Myocyte (in vitro differentiated cells): ENCODE measurements at regions not wholly inside any gene's neighbourhood (a gene's known extent, or its start where the extent isn't known, plus 50 kb on each side); places are given as distances from the start of the nearest gene placed in this dataset.
"Not testable (repeated sequence)": the region's sequence is repeated elsewhere in the genome, so short reads cannot be mapped to it uniquely, and the experiment has no call there.

Source experiments
- DNase-seq: peaks from one replicate; pipeline ENCODE4 v3.0.0-alpha.2; 2012; ENCODE audit warnings: low read depth

- DNase-seq: no peak
Observed at GRCh38 chr11:82225502-82225901, 508.2 kb downstream of the FAM181B start.

- no peak for DNase-seq
Observed at GRCh38 chr11:82216927-82217570, 516.6 kb downstream of the FAM181B start.

GRCh38 chr11:82210011-82210410, 523.7 kb downstream of the FAM181B start:
- no peak for DNase-seq

GRCh38 chr11:82195283-82195682, 538.4 kb downstream of the FAM181B start:
- DNase-seq: no peak

GRCh38 chr11:82194521-82194920, 539.1 kb downstream of the FAM181B start:
- no peak for DNase-seq

GRCh38 chr11:82191695-82192094, 542.0 kb downstream of the FAM181B start:
- no peak for DNase-seq

- DNase-seq: no peak
Observed at GRCh38 chr11:82185925-82186324, 547.7 kb downstream of the FAM181B start.

- DNase-seq: no peak
Observed at GRCh38 chr11:82184966-82185365, 548.7 kb downstream of the FAM181B start.

GRCh38 chr11:82183346-82183745, 550.3 kb downstream of the FAM181B start:
- no peak for DNase-seq

GRCh38 chr11:82182697-82183096, 551.0 kb downstream of the FAM181B start:
- DNase-seq: not testable (repeated sequence)

- not testable (repeated sequence) for DNase-seq
Observed at GRCh38 chr11:82181796-82182195, 551.9 kb downstream of the FAM181B start.

- no peak for DNase-seq
Observed at GRCh38 chr11:82176945-82177344, 556.7 kb downstream of the FAM181B start.

- DNase-seq: no peak
Observed at GRCh38 chr11:82176365-82176764, 557.3 kb downstream of the FAM181B start.

GRCh38 chr11:82174610-82175009, 559.1 kb downstream of the FAM181B start:
- no peak for DNase-seq

GRCh38 chr11:82146789-82147188, 586.9 kb downstream of the FAM181B start:
- DNase-seq: no peak

- no peak for DNase-seq
Observed at GRCh38 chr11:82118946-82119345, 614.7 kb downstream of the FAM181B start.

- no peak for DNase-seq
Observed at GRCh38 chr11:82117362-82117761, 616.3 kb downstream of the FAM181B start.

- no peak for DNase-seq
Observed at GRCh38 chr11:82105331-82105998, 628.2 kb downstream of the FAM181B start.

GRCh38 chr11:82092904-82093303, 640.8 kb downstream of the FAM181B start:
- no peak for DNase-seq

- DNase-seq: no peak
Observed at GRCh38 chr11:82089426-82089825, 644.2 kb downstream of the FAM181B start.

- no peak for DNase-seq
Observed at GRCh38 chr11:82085493-82085892, 648.2 kb downstream of the FAM181B start.

- no peak for DNase-seq
Observed at GRCh38 chr11:82082976-82083375, 650.7 kb downstream of the FAM181B start.

- no peak for DNase-seq
Observed at GRCh38 chr11:82080160-82080559, 653.5 kb downstream of the FAM181B start.
